HCT116 (cell line): ENCODE measurements at regions not wholly inside any gene's neighbourhood (a gene's known extent, or its start where the extent isn't known, plus 50 kb on each side); places are given as distances from the start of the nearest gene placed in this dataset.

ENCODE experiments used
- CTCF ChIP-seq, 3 experiments: fragments of 200-600 bp in 1 of 3; sonication (generic) in 1 of 3; IDR thresholded peaks in 2 of 3; conservative IDR thresholded peaks in 1 of 3; 2 replicates each; pipeline ENCODE4 v1.5.1; 2012 to 2017; ENCODE audit warnings: low read depth in 2 of 3, low read length in 2 of 3, antibody characterized with exemption in 1 of 3, borderline replicate concordance in 1 of 3, control low read depth in 1 of 3, mild to moderate bottlenecking in 1 of 3, mixed read lengths in 1 of 3, mixed run types in 1 of 3, moderate library complexity in 1 of 3; ENCODE audit not compliant: insufficient read depth in 1 of 3
- EZH2phosphoT487 ChIP-seq: fragments of 200-600 bp; IDR thresholded peaks from 2 replicates; pipeline ENCODE4 v1.6.1; 2018; ENCODE audit warnings: antibody characterized with exemption, borderline replicate concordance
- SP1 ChIP-seq: IDR thresholded peaks from 2 replicates; pipeline ENCODE4 v1.6.1; 2012; ENCODE audit warnings: low read depth
- TF ChIP-seq, protein P1 (sequence below): IDR thresholded peaks from 2 replicates; pipeline ENCODE4 v1.6.1; 2012

DNA sequence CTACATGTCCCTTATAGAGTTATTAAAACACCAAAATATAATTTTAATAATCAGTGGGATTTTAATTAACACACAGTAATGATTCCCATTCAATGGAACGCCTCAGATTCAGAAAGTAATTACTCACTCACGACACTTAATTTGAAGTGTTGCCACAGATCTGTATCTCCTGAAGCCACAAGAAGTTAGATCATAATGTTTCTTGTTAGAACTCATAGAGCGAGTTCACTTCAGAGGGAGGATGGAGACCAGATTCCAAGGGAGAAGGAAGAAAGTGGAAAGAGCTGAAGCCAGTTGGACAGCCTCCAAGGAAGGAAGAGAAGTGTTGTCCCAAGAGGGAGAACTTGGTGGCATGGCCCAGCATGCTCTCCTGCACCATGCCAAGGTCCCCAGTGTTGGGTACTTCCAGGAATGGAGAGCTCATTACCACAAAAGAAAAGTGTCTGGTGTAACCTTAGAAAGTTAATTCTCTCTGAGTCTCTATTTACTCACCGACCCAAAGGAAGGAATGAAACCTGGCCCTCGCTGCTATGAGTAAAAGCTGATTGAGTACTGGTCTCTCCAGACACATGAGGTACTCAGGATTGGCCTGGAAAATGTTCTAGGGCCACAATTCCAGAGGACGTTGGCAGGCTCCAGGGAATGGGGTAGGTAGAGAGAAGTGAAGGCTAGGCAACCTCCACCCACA, 305.4 kb downstream of the BCL11B start:
- TF ChIP-seq EZH2phosphoT487 (no peak), SP1 (no peak), CTCF (IDR thresholded peaks at IDR 0.05 in 2 of 3, conservative IDR thresholded peaks at IDR 0.05 in 1 of 3; ENCODE audit: borderline replicate concordance in 1 of 3, insufficient read depth in 1 of 3, low read depth in 2 of 3, low read length in 2 of 3) (no peak)
- TF ChIP-seq, protein P1, sequence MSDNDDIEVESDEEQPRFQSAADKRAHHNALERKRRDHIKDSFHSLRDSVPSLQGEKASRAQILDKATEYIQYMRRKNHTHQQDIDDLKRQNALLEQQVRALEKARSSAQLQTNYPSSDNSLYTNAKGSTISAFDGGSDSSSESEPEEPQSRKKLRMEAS, result no peak
